CD1c-positive myeloid dendritic cell (primary cell): ENCODE measurements at regions not wholly inside any gene's neighbourhood (a gene's known extent, or its start where the extent isn't known, plus 50 kb on each side); places are given as distances from the start of the nearest gene placed in this dataset.
"Not testable (repeated sequence)": the region's sequence is repeated elsewhere in the genome, so short reads cannot be mapped to it uniquely, and the experiment has no call there.

Experiments used
- DNase-seq: peaks from one replicate; pipeline ENCODE4 v3.0.0-alpha.2; 2016; ENCODE audit errors: extremely low spot score

DNA sequence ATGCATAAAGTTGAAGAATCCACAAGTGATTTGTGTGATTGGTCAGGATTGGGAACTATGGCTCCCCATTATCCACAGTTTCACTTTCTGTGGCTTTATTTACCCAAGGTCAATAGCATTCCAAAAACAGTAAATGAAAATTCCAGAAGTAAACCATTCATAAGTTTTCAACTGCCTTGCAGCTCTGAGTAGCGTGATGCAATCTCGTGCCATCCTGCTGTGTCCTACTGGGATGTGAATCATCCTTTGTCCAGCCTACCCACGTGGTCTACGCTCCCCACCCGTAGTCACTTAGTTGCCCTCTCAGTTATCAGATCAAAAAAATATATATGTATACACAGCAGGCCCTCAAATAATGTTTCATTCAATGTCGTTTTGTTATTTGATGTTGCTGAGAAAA, 89.0 kb upstream of the DLGAP1 start:
- no peak for DNase-seq

DNA sequence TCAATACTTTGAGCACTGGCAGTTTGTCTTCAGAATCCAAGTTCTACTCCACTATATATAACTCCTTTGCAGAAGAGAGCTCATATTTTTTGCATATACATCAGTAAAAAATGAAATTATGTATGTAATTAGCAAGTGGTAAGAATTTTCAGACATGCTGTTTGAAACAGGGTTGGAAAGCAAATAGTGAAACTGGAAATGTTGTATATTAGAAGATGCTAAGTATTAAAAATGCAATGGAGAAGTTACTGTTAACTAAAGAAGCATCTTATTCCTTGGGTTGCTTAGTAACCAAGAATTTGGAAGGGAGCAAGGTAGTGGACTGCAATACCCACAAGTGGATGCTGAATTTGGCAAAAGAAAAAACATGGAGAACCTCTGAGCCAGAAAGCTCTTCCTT, 88.6 kb upstream of the DLGAP1 start:
- no peak for DNase-seq

DNA sequence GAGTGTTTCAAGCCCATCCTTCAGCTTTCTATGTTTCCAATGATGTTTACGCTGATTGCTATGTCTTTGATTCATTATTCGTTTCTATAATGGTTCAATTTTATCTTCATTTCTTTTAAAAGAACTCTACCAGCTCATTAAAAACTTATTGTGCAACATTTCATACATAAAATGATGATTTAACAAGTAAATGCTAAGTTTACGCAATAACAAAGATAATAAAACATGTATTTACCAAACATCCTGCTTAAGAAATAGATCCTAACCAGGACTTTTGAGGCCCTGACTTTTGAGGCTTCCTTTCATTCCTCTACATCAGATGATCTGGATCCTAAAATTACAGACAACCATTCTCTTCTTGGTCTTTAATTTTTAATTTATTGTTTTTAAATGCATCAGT, 86.5 kb upstream of the DLGAP1 start:
- no peak for DNase-seq

DNA sequence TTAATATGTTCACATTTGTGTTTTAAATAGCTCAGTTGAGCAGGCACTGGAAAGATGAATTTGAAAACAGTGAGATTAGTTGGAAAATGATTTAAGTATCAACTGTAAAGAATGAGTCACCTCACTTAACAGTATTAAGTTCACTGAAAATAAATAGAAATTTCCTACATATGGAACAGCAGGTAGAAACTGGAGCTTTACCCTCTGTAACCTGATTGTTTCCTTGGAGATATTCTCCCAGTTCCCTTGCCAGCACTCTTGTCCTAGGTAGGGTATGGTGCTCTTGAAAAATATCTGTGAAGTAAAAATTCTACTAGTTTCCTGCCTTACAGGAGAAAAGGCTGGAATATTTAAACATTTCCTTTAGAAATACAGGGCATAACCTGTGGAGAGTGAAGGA, 81.3 kb upstream of the DLGAP1 start:
- DNase-seq = no peak

GRCh38 chr18:4528405-4528804, 73.3 kb upstream of the DLGAP1 start:
- no peak for DNase-seq

DNA sequence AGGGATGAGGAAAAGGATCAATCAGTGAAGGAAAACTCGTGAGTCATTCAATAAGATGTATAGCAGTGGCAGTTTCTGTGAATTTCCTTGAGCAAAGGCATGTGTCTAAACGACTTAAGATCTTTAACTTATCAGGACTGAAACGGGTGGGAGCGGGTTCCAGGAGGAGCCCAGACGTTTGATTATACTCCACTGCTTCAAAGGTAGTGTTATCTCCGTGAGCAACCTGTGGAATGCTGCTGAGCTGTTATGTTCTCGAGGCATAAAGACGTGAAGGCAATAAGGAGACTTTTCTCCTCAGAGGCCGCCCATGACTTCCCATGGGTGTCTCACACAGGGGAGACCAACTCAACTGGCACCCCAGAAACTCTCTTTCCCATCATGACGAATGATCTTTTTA, 72.7 kb upstream of the DLGAP1 start:
- DNase-seq = not testable (repeated sequence)

DNA sequence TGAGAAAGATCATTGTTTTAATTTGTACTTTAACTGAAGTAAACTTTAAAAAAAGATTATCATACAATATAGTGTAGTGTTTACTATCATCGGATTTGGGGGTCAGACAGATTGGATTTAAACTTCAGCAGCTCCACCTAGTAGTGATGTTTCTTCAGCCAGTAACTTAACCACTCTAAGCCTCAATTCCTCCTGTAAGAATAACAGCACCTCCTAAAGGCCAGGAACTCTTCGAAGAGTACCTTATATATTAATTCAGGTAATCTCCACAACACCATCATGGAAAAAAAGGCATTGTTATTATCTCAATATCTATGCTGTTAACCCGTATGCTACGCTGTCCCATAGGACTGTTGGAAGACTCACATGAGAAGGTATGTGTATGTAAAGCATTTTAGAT, 69.0 kb upstream of the DLGAP1 start:
- DNase-seq = no peak

DNA sequence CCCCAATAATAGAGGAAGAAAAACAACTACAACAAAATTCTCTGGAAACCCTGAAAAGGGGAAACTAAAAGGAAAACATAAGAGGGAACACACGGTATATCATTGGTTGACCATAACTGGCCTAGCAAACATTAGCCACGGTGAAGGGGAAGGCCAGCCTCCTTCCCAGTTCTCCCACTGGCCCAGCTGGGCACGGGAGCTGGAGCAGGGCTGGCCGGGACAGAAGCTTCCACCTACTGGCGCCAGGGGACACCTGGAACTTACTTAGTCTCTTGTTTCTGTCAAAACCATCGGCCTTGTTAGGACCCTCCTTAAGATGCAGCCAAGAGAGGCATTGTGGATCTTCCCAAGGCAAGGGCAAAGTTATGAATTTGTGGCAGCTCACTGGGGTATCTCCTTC, 56.1 kb upstream of the DLGAP1 start:
- DNase-seq = no peak

- no peak for DNase-seq
These were observed 55.6 kb upstream of the DLGAP1 start for GRCh38 chr18:4510711-4511110.

- no peak for DNase-seq
These were observed 55.1 kb upstream of the DLGAP1 start for GRCh38 chr18:4510160-4510559.
